HuH-7.5 (cell line): ENCODE measurements at regions not wholly inside any gene's neighbourhood (a gene's known extent, or its start where the extent isn't known, plus 50 kb on each side); places are given as distances from the start of the nearest gene placed in this dataset.
"Not testable (repeated sequence)": the region's sequence is repeated elsewhere in the genome, so short reads cannot be mapped to it uniquely, and the experiment has no call there.

ENCODE experiments used
- DNase-seq: peaks from one replicate; pipeline ENCODE4 v3.0.0; 2011; ENCODE audit warnings: low spot score

DNA sequence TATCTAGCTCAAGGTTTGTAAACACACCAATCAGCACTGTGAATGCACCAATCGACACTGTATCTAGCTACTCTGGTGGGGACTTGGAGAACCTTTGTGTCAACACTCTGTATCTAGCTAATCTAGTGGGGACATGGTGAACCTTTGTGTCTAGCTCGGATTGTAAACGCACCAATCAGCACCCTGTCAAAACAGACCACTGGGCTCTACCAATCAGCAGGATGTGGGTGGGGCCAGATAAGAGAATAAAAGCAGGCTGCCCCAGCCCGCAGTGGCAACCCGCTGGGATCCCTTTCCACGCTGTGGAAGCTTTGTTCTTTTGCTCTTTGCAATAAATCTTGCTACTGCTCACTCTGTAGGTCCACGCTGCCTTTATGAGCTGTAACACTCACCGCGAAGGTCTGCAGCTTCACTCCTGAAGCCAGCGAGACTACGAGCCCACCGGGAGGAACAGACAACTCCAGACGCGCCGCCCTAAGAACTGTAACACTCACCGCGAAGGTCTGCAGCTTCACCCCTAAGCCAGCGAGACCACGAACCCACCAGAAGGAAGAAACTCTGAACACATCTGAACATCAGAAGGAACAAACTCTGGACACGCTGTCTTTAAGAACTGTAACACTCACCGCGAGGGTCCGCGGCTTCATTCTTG, 128.5 kb downstream of the MRPL14 start:
- not testable (repeated sequence) for DNase-seq

DNA sequence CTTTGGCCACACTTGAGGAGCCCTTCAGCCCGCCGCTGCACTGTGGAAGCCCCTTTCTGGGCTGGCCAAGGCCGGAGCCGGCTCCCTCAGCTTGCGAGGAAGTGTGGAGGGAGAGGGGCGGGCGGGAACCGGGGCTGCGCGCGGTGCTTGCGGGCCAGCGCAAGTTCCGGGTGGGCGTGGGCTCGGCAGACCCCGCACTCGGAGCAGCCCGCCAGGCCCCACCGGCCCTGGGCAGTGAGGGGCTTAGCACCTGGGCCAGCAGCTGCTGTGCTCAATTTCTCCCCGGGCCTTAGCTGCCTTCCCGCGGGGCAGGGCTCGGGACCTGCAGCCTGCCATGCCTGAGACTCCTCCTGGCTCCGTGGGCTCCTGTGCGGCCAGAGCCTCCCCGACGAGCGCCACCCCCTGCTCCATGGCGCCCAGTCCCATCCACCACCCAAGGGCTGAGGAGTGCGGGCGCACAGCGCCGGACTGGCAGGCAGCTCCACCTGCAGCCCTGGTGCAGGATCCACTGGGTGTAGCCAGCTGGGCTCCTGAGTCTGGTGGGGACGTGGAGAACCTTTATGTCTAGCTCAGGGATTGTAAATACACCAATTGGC, 129.2 kb downstream of the MRPL14 start:
- not testable (repeated sequence) for DNase-seq

DNA sequence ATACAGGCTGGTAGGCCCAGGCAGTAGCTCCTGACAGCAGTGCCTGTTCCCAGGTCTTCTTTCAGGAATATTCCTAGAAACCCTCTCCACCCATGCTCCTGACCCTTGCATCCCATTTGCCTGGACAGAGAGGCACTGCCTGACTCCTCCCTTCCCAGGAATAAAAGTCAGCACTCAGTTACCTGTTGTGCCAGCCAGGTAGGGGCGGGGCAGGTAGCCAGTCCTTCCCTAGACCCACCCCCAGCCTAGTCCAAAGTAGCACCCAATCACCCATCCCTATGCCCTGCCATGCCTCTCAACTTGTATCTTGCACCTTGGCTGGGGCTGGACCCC, 129.9 kb downstream of the MRPL14 start:
- DNase-seq: no peak

DNA sequence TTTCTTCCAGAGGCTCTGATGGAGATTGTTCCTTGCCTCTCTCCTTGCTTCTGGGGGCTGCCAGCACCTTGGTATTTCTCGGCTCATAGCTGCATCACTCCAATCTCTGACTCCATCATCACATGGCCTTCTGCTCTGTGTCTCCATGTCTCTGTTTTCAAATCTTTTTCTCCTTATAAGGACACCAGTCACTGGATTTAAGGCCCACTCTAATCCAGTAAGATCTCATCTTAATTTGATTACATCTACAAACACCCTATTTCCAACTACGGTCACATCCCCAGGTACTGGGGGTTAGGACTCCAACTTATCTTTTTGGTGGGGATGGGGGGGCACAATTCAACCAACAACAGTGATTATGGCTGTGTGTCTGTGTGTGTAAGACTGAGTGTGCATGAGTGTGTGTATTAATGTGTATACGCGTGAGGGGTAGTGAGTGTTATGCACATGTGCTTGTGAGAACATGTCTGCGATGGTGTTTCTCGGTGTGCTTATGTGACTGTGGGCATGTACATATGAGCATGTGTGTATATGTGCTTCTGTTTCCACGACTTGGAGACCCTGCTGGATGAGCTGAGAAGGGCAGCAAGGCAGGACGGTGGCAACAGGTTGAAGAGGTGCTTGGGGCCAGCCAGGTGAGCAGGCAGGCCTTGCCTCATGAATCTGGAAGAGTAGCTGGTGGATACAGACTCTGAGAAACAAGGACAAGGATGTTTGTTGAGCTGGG, 130.5 kb downstream of the MRPL14 start:
- DNase-seq: no peak

DNA sequence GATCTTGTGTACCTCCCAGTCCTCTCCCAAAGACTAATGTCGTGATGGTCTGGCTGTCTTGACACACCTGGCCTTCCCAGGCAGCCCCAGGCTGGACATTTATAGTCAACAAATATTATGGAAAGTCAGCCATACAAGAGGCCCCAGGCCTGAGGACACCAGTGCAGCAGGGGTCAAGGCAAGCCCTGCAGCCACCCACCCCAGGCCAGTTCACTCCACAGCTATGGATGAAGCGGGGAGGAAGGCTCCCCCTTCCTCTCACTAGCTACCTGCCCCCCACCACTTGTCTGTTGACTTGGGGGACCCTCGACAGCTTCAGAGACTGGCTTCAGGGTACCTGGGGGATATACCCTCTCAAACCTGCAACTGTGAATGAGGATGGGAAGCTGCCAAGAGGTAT, 132.1 kb downstream of the MRPL14 start:
- no peak for DNase-seq

DNA sequence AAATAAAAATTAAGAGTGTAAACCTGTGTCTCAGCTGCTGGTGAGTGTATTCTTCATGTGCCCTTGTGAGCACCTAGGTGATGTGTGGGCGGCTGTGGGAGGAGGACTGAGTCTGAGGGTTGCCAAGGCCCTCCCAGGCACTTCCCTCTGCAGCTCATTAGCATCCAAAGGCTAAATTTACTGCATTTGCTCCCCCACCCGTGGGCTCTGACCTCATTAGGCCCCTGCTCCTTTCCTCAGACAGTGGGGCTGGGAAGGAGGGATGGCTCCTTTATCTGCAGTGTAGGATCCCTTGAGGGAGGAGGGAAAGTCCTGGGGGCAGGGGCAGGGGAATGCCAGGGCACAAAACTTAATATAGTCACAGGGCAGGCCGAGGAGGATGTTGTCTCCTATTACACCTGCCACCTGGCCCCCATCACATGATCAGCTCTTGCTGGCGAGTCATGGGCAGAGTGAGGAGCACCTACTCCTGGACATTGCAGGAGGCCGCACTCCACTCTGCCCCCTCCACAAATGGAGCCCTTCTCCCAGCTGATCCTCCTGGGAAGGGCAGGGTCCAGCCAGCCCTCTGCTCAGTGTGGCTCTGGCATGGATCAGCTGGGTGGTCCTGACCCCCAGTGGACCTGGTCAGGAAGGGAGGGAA, 133.2 kb downstream of the MRPL14 start:
- DNase-seq: no peak

DNA sequence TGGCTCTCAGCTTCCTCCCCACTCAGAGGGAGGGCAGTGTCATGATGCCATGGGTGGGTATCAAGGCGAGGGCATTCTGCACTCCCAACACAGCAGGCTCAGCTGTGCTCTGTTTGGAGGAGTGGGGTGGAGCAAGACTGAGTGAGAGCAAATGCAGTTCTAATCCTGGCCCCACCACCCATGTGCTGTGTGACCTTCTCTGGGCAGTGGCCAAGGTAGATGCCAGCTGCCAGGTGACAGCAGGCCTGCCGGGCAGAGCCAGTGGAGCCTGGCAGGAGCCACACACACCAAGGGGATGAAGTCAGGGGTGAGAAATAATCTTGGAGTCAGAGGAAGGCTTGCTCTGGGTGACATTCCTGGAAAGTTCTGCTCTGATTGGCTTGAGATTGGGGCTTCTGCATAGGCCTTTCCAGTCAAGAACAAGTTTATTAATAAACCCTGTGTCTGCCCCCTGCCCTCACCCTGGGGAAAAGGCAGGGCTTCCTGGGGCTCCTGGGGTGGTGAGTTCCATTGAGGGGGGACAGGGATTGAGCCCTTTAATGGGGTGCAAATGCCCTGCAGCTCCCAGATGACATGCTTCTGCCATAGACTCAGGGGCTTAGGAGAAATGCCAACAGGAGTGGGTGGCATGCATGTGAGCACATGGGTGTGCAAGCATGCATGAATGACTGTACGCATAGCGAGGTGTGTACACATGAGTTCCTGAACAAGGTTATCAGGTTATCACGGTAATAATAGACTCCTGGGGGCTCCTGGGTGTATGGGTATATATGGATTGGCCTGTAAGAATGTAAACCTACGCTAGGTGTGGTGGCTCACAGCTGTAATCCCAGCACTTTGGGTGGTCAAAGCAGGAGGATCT, 134.2 kb downstream of the MRPL14 start:
- no peak for DNase-seq

DNA sequence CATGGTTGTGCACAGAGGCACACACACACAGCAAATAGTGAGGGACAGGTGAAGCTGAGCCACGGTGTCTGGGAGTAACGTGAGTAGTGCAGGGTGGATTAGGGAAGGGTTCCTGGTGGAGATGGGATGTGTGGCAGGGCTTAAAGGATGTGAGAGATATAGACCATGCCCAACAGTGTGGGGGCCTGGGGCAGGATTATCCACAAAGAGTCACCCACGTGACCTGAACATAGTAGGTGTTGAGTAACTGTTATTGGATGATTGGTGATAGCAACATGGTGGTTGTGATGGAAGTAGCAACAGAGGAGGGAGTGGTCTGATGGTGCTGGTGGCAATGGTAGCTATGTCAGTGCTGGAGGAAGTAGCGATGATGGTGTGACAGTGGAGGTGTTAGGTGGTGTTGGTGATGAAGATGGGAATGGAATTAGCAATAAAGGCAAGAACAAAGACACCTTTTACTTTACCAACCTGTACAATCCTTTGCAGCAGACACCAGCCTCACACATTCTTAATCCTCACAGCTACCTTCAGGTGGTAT, 135.1 kb downstream of the MRPL14 start:
- no peak for DNase-seq

DNA sequence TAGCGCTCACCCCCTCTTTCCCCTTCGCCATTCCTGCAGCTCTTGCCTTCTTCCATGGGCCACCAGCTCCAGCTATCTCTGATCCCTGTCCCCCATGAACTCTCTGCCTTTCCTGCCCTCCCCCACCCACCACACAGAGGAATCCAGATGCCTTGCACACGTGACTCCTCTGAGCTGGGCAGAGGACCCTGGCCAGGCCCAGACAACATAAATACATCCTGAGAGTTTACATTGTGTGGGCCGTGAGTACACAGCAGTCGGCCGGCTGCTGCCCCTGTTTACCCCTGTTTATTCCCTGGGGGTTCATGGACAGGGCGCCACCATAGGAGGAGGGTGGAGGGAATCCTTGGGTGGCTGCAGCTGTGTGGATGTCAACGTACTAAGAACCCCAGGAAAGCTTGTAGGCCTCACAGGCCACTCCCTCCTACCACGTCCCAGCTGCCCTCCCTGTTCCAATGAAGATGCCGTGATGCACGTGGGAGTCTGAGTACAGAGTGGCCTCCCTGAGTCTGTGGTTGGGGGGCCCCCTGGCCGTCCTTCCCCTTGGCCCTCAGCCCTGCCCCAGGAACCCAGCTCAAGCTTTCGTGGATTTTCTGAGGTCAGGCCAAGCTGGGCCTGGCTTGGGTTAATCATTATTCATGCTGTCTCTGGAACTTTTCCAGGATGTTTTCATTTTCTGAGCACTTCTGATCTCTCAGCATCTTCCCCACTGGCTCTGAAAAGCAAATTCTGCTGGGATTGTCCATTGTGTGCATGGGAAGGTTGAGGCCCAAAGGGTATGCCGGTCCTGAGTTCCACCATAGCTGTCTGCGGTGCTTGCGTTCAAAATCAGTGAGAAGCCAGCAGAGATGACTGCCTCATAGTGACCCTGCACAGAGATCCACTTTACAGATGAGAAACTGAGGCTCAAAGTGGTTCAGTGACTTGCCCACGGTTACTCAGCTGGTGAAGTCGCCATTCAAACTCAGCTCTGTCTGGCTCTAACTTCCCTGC, 136.3 kb downstream of the MRPL14 start:
- DNase-seq: peak; percentile 37

DNA sequence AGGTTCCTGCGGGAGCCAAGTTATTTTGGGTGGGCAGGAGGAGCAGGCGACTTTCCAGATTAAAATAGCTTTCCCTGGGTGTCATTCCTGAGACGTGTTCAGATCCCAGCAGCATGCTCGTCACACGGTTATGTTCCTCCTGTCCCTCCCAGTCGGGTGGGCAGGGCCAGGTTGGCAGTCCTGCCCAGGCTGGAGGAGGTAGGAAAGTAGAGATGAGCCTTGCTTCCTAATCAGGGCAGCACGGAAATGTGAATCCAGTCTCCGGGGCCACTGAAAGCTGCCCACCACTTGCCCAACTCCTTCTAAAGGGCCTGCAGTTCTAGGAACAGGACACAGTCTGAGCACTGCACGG, 137.0 kb downstream of the MRPL14 start:
- DNase-seq: no peak

DNA sequence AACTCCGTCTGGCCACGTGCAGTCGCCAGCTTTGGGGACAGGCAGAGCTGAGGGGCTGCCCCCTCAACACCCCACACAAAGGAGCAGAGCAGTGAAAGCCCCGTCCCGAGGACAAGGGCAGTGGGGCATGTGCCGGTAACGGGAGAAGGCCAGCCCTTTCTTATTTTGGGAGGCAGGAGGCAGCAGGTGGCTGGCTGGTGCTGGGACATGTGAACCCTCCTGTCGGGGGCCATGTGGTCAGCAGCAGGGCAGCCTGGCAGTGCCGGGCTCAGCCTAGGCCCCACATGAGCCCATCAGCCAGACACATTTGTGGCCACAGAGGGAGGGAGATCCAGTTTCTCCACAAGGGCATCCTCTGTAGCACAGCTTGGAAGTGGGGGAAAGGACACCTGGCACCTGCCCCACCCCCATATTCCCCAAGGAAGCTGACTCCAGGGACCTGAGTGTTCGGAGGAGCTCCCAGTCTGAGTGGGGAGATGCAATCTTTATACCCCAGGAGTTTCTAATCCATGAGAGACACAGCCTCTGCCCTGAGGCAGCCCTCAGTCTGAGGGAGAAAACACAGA, 137.6 kb downstream of the MRPL14 start:
- no peak for DNase-seq

DNA sequence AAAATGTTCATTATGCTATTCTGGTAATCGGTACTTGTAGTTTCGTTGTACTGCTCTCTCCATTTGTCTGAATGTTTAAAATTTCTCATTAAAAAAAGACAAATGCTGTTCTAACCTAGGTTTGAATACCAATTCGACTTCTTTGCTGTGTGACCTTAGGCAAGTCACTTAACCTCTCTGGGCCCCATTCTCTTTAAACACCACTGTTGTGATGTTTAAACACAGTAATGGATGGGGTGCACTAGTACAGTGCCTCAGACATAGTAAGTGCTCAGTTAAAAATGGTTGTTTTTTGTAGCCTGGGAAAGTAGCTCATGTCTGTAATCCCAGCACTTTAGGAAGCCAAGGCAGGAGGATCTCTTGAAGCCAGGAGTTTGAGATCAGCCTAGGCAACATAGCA, 138.5 kb downstream of the MRPL14 start:
- DNase-seq: no peak

DNA sequence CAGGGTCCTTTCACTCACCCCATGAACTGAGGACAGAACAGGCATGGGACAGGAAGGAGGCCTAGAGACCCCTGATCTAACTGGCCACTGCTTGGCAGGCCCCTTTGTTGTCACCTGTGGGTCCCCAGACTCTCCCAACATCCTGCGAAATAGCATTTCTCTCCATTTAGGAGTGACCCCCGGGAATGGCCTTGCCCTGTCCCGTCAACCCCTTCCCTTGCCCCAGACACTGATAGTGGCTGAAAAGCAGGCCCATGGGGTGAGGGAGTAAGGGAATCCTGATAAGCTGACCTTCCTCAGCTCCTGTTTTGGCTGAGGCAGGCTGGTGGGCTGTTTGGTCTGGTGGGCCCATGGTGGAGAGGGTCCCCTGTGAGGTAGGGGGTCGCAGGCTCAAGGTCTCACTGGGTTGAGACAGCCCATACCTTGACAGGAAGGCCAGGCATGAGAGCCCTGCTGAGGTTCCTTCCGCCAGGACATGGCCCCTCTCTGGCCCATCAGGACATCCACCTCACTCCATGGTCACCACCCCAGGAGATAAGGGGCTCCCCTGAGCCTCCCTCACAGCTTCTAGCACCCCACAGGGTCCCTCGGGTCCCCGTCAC, 139.3 kb downstream of the MRPL14 start:
- DNase-seq: no peak

DNA sequence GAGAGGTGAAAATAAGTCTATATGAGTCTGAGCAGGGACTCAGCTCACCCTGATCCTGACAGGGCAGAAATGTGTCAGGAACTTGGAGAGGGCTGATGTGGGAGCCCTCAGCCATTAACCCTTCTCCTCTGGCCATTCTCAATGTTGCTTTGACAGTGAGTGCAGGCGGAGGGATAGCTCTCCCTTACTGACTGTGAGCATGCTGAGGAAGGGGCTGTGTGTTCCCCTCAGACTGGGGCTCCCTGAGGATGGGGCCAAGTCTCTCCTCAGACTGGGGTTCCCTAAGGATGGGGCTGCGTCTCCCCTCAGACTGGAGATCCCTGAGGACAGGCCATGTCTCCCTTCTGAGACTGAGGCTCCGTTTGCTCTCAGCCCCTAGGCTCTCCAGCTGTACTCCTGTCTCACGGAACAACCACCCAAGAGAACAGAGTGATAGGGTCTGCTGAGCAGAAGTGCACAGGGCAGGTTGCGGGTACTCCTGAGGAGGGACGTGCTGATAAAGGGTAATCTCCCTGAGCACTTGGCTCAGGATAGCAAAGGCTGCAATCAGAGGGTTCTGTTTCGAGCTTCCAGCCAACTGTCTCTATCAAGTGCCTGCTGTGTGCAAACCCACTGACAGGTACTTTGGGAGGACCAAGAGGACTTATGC, 141.0 kb downstream of the MRPL14 start:
- DNase-seq: no peak

DNA sequence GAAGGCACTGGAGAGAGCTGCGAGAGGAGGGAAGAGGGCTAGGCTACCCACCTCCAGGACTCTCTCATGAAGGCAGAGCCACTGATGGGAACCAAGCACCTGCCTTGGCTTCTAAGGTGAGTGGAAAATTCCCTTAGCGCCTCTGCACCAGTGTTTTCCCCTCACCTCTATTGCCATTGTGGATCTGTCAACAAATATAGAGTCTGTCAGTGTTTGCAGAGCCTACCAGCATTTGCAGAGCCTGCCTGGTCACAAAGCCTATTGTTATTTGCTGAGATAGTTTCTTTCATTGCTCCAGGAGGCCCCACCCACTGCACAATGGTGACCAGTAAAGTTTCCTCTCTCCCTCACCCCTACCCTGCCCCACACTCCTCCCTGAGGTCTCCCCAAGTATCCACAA, 141.9 kb downstream of the MRPL14 start:
- DNase-seq: no peak

DNA sequence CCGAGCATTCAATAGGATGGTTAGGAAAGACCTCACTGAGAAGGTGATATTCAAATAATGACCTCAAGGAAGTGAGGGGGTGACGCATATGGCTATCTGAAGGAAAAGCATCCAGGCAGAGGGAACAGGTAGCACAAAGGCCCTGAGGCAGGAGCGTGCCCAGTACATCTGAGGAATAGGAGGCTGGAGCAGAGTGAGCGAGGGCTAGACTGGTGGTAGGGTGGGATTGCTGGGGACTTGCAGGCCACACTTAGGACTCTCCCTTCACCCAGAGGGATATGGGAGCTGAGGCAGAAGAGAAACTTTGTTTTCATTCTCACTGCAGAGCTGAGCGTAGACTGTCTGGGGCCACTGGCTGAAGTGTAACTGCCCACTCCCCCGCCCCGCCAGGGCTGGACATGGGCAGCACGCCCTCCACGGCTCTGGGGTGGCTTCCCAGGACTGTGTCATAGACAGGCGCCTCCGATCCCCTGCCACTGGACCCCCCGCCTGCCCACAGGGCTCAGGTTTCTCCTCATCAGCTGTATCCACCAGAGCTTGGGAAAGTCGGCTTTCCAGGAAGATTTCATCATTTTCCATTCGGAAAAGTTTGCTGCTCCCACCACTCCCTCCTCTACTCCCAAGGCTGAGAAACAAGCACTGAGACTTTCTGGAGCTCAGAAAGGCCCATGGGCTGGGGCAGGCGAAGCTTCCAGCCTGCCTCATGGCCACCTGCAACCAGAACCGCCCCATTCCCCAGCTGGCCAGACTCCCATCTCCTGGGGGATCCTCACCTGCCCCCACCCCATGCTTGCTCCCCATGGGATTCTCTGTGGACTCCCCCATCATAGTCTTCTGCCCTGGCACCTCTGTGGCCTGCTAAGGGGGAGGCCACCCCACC, 142.6 kb downstream of the MRPL14 start:
- no peak for DNase-seq

DNA sequence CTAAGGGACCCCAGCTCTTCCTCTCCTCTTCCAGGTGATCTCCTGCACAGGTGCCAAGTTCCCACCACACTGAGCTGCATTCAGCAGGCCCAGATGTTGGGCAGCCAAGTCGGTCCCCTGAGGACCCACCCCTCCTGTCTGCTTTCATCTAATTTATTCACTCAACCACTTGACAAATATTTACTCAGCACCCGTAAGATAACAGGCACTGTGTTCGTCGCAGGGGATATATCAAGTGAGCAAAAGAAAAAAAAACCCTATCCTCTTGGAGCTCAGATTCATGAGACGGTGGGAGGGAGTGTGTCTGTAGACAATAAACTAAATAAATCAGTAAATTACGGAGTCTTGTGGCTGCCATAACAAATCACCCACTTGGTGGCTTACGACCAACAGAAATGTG, 143.6 kb downstream of the MRPL14 start:
- no peak for DNase-seq

DNA sequence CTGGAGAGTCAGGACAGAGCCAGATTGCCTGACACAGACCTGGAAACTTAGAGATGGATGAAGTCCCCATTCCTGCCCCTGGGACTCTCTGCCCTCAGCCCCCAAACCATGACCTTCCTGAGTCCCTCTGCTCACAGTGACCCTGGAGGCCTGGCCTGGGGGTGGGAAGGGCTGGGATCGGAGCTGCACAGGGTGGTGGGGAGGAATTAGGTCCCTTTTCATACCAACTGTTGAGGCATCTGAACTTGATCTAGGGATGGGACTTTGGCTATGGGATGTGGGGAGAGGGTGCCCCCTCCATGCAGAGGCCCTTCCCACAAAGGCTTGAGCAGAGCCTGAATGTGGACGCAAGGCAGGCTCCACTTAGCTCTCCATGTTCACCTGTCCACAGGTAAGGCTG, 144.1 kb downstream of the MRPL14 start:
- no peak for DNase-seq
